ENCODE measurements at regions not wholly inside any gene's neighbourhood (a gene's known extent, or its start where the extent isn't known, plus 50 kb on each side); places are given as distances from the start of the nearest gene placed in this dataset.
"Not testable (repeated sequence)": the region's sequence is repeated elsewhere in the genome, so short reads cannot be mapped to it uniquely, and the experiment has no call there.

- POLR2A ChIA-PET: no interaction called here
- TF ChIP-seq SP2 (tag by site-specific recombination; IDR thresholded peaks at IDR 0.05) (no peak), ZNF513 (tag by site-specific recombination; IDR thresholded peaks at IDR 0.05) (no peak), GLI2 (tag by site-specific recombination; IDR thresholded peaks at IDR 0.05; ENCODE audit: borderline replicate concordance, low read depth) (no peak), ZNF555 (tag by site-specific recombination; conservative IDR thresholded peaks at IDR 0.05) (no peak), ZBTB8A (tag by site-specific recombination; IDR thresholded peaks at IDR 0.05) (no peak), HOXC10 (CRISPR knock-in tag; IDR thresholded peaks at IDR 0.05) (no peak), ZNF10 (tag by site-specific recombination; IDR thresholded peaks at IDR 0.05) (no peak), FEZF1 (tag by site-specific recombination; IDR thresholded peaks at IDR 0.05) (no peak), ZNF600 (tag by site-specific recombination; IDR thresholded peaks at IDR 0.05) (no peak), ZNF26 (tag by site-specific recombination; IDR thresholded peaks at IDR 0.05) (no peak), ZNF239 (tag by site-specific recombination; IDR thresholded peaks at IDR 0.05) (no peak), ZNF121 (tag by site-specific recombination; IDR thresholded peaks at IDR 0.05) (no peak), KLF16 (tag by site-specific recombination; IDR thresholded peaks at IDR 0.05) (no peak), ZNF391 (tag by site-specific recombination; IDR thresholded peaks at IDR 0.05; ENCODE audit: borderline replicate concordance, low read depth) (no peak), ZBTB44 (tag by site-specific recombination; IDR thresholded peaks at IDR 0.05) (no peak), ZNF426 (tag by site-specific recombination; IDR thresholded peaks at IDR 0.05) (no peak), GLIS2 (tag by site-specific recombination; IDR thresholded peaks at IDR 0.05) (no peak)
- no peaks in the 10 kb centered on the region for H3K4me1 ChIP-seq (ENCODE audit: control insufficient read depth, insufficient read depth, low read length)
Observed at GRCh38 chr2:16750175-16750924, 84.7 kb upstream of the CYRIA start.

GRCh38 chr2:16748511-16749266 lies 83.1 kb upstream of the CYRIA start:
- H3K27ac ChIP-seq (ENCODE audit: extremely low read depth, low read depth, low read length); H3K4me1 ChIP-seq (ENCODE audit: control insufficient read depth, insufficient read depth, low read length); POLR2A ChIA-PET; H3K36me3 ChIP-seq (ENCODE audit: control insufficient read depth in 2 of 2, insufficient read depth in 1 of 2, low read length in 2 of 2); H3K4me3 ChIP-seq (ENCODE audit: low read depth, low read length); H3K9me3 ChIP-seq (ENCODE audit: control insufficient read depth, insufficient read depth, low read depth, low read length): not testable (repeated sequence)
- CTCF ChIA-PET: interaction anchor here (0.6 kb wide), 1 partner anchor 21 kb away, joined by 4 read pairs; no protein-coding TSS in a partner anchor

More at GRCh38 chr2:16750175-16750924, 84.7 kb upstream of the CYRIA start:
- CTCF ChIA-PET: no interaction called here
- Histone ChIP-seq H3K27ac (ENCODE audit: extremely low read depth, low read depth, low read length) (no peak overlapping the region), H3K4me3 (ENCODE audit: low read depth, low read length) (no peak overlapping the region), H3K36me3 (ENCODE audit: control insufficient read depth in 2 of 2, insufficient read depth in 1 of 2, low read length in 2 of 2) (no peaks in the 10 kb centered on the region), H3K9me3 (ENCODE audit: control insufficient read depth, insufficient read depth, low read depth, low read length) (no peaks in the 10 kb centered on the region)
